ENCODE measurements at regions not wholly inside any gene's neighbourhood (a gene's known extent, or its start where the extent isn't known, plus 50 kb on each side); places are given as distances from the start of the nearest gene placed in this dataset.

DNA sequence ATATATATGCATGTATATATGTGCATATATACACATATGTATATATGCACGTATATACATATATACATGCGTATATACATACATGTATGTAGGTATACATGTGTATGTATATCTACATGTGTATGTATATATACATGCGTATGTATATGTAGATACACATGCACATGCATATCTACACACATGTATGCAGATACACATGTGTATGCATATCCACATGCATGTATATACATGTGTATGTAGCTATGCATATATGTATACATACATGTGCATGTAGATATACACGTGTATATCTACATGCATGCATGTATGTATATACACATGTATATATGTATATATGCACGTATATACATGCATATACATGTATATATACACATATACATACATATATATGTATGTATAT, 95.8 kb upstream of the STEAP4 start:
- no peak for DNase-seq
- no peaks in the 10 kb centered on the region for H3K36me3 ChIP-seq
- no peak overlapping the region for H3K4me3 ChIP-seq
- no peaks in the 10 kb centered on the region for H3K27me3 ChIP-seq
- no peaks in the 10 kb centered on the region for H3K9me3 ChIP-seq

DNA sequence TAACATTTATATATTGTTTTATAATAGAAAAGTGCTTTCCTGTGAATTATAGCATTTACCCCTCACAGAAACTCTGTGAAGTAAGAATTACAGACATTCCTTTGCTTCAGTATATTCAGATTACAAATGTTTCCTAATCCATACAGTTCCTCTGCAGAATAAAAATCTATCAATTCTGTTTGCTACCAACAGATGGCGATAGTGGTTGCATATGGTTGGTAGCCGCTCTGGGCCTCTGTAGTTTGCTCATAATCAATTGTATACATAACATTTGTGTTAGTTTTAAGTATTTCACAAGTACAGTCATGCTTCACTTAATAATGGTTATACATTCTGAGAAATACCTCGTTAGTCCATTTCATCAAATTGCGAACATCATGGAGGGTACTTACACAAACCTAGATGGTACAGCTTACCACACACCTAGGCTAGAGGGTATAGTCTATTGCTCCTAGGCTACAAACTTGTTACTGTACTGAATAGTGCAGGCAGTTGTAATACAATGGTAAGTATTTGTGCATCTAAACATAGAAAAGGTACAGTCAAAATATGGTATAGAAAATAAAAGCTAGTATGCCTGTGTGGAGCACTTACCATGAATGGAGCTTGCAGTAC, 94.4 kb upstream of the STEAP4 start:
- no peak overlapping the region for H3K4me3 ChIP-seq
- no peak for DNase-seq
- no peaks in the 10 kb centered on the region for H3K27me3 ChIP-seq
- H3K9me3 ChIP-seq: no peaks in the 10 kb centered on the region
- H3K36me3 ChIP-seq: no peaks in the 10 kb centered on the region

DNA sequence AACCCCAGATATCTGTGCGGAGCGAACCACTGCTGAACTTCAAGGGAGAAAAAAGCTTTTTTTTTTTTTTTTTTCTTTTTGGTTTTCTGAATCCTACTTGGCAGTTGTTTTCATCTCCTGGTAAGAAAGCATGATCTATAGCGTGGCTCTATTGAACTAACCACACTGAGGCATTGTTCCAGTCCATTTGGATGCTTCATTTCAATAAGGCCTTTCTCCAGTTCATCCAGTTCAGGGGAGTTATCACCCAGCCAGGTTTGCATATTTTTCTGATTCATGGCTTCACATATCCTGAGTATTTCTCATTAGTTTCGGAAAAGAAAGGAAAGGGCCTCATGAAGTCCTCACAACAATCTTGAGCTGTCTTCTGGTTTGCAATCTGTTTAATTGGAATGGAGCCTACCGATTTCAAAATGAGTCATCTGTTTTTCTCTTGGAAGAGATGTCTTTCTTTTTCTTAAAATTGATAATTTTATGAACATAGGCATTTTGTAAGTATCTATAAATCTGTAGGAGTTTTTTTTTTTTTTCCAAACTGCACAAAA, 93.1 kb upstream of the STEAP4 start:
- DNase-seq: no peak
- Histone ChIP-seq H3K36me3 (no peaks in the 10 kb centered on the region), H3K27me3 (no peaks in the 10 kb centered on the region), H3K4me3 (no peak overlapping the region), H3K9me3 (no peaks in the 10 kb centered on the region)

DNA sequence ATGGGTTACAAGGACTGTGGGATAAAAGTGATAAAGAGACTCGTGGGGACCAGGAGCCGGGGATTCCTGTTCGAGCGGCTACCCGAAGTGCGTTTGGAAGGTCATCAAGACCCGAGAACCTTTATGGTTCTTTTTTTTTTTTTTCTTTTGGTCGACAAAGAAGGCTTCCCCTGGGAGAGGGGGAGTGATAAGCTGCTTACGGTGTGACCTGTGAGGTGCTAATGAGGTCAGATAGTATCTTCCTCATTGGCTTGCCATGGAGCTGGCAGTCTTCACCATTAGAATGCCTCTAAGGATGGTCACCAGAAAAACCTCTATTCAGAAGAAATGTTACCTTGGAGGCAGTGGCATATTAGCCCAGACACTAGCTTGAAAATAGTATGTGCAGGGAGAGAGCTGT, 92.3 kb upstream of the STEAP4 start:
- no peaks in the 10 kb centered on the region for H3K36me3 ChIP-seq
- no peak for DNase-seq
- no peak overlapping the region for H3K4me3 ChIP-seq
- H3K27me3 ChIP-seq: no peaks in the 10 kb centered on the region
- H3K9me3 ChIP-seq: no peaks in the 10 kb centered on the region

DNA sequence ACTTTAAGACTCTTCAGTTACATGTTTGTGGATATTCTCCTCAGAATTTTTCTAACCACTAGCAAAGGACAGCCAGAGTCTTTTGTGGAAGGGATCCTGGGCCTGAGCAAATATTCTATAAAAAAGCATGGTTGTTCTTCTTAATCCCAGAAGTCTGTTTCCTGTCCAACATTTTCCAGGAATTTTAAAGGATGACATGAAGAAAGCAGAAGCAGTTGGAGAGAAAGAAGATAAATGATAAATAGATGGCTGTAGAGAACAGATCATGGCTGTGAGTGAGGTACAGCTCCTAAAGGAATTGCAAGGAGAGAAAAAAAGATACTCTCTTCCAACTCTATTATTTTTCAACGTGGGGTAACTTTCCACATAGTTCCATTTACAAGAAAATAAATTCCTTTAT, 91.8 kb upstream of the STEAP4 start:
- H3K9me3 ChIP-seq: no peaks in the 10 kb centered on the region
- no peak for DNase-seq
- no peak overlapping the region for H3K4me3 ChIP-seq
- H3K36me3 ChIP-seq: no peaks in the 10 kb centered on the region
- H3K27me3 ChIP-seq: no peaks in the 10 kb centered on the region

DNA sequence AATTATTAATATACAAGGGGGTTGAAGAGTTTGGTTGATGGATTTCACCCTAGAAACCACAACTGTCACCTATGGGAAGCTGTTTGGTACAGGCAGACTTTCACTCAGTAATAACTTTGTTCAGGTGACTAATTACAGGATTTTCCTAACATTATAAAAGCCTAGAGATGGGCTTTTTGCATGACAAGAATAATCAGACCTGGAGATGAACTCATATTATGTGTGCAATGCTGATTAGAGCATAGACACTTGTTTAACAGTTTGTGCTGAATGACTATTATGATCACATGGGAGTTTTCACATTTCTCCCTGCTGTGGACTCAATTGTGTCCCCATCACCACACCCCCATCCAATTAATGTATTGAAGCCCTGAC, 90.2 kb upstream of the STEAP4 start:
- no peak overlapping the region for H3K4me3 ChIP-seq
- DNase-seq: no peak
- no peaks in the 10 kb centered on the region for H3K27me3 ChIP-seq
- no peaks in the 10 kb centered on the region for H3K36me3 ChIP-seq
- no peaks in the 10 kb centered on the region for H3K9me3 ChIP-seq

DNA sequence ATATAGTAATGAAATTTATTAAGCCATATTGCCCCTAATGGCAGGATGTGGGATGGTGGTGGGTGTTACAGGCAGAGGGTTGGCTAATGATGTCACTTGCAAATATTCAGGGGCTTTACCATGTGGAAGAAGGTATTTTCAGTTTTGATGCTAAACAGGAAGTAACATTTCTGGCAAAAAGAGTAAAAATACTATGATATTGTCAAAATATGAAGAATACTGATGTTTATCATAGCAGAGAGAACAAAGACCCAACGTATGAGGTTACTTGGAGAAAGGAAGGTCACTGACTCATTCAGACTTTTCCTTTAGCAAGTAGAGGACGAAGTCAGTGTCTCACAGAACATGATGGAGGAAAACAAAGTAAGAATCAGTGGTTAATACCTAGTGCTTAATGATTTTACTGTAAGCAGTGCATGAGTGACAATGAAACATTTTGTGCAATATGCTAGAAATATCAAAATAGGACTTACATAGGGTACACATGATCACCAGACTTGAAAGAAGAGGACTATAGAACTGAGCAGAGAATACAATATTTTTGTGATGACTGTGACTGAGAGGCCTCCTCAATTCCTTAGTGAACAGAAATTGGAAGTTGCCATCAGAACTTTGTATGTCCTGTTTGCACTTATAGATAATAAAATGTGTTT, 89.7 kb upstream of the STEAP4 start:
- Histone ChIP-seq H3K27me3 (no peaks in the 10 kb centered on the region), H3K36me3 (no peaks in the 10 kb centered on the region), H3K4me3 (no peak overlapping the region), H3K9me3 (no peaks in the 10 kb centered on the region)
- DNase-seq: no peak

DNA sequence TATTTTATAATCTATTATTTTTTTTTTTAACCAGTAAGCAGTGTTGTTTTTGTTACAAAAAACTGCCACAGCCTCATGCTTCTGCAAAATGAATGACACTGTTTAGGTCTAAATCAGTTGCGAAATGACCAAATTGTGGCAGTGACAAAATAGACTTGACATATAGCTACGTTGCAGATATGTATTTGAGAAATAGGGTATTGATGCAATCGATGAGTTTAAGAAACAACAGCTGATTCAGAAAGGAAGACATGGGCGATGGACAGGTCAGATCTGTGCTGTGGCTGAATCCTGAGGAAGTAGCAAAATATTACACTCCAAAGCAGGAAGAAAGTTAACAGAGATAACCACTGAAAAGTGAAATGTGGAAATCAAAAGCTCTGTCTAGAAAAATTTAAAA, 89.0 kb upstream of the STEAP4 start:
- no peaks in the 10 kb centered on the region for H3K36me3 ChIP-seq
- H3K27me3 ChIP-seq: no peaks in the 10 kb centered on the region
- H3K4me3 ChIP-seq: no peak overlapping the region
- DNase-seq: no peak
- H3K9me3 ChIP-seq: no peaks in the 10 kb centered on the region

DNA sequence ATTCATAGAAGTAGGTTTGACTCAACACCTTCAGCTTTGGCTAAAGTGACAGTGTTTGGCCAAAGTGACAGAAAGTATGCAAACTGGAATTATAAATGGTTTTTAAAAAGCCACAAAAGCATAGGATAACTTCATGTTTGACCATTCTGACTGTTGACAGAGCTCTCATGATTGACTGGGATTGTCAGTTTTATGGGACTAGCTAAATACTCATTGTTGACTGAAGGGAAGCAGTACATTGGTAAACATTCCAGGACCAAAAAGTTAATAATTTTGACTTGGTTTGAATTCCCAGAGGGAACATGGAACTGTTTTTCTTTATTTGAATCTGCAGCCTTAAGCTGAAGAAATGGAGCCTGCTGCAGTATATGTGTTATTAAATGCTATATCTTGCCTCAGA, 84.6 kb upstream of the STEAP4 start:
- Histone ChIP-seq H3K27me3 (no peaks in the 10 kb centered on the region), H3K9me3 (no peaks in the 10 kb centered on the region), H3K36me3 (no peaks in the 10 kb centered on the region), H3K4me3 (no peak overlapping the region)
- DNase-seq: no peak

DNA sequence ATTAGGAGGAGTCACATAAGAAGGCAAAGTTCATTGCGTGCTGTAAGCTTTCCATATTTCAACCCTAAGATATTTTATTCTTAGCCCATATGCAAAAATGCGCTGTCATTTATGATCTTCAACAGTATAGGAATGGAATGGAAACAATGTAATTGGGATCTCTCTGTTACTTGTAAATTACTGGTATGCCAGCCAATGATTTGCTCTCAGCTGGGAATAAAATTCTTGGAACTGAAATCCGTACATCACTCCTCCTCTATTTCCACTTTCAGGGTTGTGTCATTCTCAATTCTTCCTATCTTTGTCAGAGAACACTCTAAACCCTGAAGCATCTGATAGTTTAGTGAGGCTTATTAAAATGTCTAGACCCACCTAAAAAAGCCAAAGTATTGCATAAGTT, 80.7 kb upstream of the STEAP4 start:
- Histone ChIP-seq H3K4me3 (no peak overlapping the region), H3K36me3 (no peaks in the 10 kb centered on the region), H3K27me3 (no peaks in the 10 kb centered on the region), H3K9me3 (no peaks in the 10 kb centered on the region)
- no peak for DNase-seq

DNA sequence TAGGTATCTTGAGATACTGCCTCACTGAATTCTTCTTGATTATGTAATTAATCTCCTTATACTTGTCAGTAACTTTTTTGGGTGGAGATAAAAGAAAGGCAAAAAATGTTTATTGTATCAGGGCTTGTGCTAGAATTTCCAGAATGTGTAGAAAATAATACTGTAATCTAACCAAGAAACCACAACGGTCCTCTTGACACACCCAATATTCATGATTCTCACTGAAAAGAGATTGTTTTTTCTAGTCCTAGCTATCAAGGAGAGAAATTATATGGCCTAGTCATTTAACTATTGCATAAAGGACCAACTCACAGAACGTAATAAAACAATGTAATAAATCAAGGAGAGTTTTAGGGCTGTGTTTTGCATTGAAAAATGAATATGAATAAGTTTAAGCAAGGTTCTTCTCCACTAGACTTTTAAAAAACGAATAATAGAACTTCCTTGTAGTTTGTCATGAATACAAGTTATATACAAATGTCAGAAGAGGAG, 80.0 kb upstream of the STEAP4 start:
- Histone ChIP-seq H3K27me3 (no peaks in the 10 kb centered on the region), H3K36me3 (no peaks in the 10 kb centered on the region), H3K4me3 (no peak overlapping the region), H3K9me3 (no peaks in the 10 kb centered on the region)
- DNase-seq: no peak

DNA sequence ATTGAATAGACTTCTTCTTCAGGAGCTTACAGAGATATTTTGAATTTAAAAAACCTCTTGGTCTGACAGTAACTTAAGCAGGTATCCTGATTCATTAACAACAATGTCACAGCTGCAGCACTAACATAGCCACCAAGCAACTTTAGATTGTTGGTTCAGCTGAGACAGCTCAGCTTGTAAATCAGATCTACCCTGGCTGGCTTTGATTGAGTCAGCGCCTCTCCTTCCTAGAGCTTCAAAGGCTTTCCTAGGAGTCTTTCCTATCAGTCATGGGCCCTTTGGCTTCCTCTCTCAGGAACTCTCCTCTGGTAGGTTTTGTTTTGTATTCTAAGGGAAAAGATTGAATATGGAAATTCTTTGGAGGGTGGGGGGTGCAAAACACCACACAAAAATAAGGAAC, 70.7 kb upstream of the STEAP4 start:
- Histone ChIP-seq H3K36me3 (no peaks in the 10 kb centered on the region), H3K4me3 (no peak overlapping the region), H3K9me3 (no peaks in the 10 kb centered on the region), H3K27me3 (no peaks in the 10 kb centered on the region)
- DNase-seq: no peak

DNA sequence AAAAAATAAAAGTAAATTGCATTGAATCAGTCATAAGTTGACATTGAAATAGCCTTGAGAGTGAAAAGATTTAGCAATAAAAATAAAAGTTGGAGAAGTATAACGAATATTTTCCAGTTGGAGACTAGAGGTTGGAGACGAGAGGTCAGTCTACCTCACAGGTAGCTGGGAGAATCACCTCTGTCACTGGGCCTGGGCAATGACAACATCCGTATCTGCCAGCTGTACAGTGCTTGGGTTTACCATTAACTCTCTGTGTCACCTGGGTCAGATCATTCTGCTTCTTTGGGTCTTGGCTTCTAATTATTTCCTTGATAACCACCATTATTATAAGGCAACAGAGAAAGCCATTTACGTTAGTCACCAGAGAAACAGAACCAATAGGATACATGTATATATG, 62.0 kb upstream of the STEAP4 start:
- no peak overlapping the region for H3K4me3 ChIP-seq
- H3K27me3 ChIP-seq: no peaks in the 10 kb centered on the region
- H3K36me3 ChIP-seq: no peaks in the 10 kb centered on the region
- no peak for DNase-seq
- no peaks in the 10 kb centered on the region for H3K9me3 ChIP-seq

DNA sequence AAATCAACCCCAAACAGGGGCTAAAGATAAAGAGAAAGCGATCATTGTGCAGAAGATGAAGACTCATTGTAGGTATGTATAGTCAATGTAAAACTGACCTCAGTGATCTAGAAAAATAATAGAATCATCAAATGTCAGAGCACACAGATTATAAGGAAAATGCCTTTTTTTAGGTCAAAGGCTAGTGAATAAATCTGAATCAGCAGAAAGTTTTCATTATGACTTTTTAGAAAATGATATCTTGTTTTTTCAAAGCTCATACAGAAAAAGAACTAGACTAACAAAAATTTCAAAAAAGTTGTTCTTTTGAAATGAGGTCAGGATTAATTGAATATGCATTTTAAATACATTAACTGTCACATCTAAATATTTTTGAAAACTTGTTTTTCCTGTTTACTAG, 60.2 kb upstream of the STEAP4 start:
- H3K4me3 ChIP-seq: no peak overlapping the region
- H3K27me3 ChIP-seq: no peaks in the 10 kb centered on the region
- DNase-seq: no peak
- no peaks in the 10 kb centered on the region for H3K9me3 ChIP-seq
- no peaks in the 10 kb centered on the region for H3K36me3 ChIP-seq

DNA sequence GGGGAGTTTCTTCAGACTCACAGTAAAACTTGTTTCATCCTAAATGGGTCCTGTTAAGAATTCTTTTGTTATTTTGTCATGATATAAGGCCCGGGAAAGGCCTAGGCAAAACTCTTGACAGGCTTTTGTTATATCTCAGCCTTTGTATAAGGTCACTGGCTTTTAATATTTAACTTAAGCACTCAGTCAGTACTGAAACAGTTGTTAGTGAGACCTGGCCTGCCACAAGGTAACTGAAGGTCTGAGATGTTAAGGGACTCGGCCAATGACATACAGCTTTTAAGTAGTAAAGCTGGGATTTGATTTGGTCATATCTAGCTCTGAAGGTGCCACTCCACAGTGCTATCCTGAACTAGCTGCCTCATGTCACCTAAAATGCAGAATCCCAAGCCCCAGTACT, 57.2 kb upstream of the STEAP4 start:
- Histone ChIP-seq H3K9me3 (no peaks in the 10 kb centered on the region), H3K4me3 (no peak overlapping the region), H3K27me3 (no peaks in the 10 kb centered on the region), H3K36me3 (no peaks in the 10 kb centered on the region)
- no peak for DNase-seq

DNA sequence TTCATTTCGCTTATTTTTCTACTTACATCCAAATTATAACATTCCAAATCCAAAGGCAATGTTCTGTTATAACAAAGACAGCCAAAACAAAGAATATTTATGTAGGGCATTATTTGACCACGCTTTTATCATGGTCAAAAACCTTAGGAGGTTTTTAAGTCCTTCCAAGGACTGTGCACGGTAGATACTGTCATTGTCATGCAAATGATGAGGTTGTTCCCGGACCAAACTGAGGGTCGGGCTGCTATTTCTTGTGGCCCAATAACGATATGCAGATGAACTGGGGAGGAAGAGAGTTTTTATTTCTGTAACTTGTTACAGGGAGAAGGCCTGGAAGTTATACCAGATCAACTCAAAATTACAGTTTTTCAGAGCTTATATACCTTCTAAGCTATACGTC, 56.6 kb upstream of the STEAP4 start:
- Histone ChIP-seq H3K9me3 (no peaks in the 10 kb centered on the region), H3K4me3 (no peak overlapping the region), H3K36me3 (no peaks in the 10 kb centered on the region), H3K27me3 (no peaks in the 10 kb centered on the region)
- DNase-seq: no peak

DNA sequence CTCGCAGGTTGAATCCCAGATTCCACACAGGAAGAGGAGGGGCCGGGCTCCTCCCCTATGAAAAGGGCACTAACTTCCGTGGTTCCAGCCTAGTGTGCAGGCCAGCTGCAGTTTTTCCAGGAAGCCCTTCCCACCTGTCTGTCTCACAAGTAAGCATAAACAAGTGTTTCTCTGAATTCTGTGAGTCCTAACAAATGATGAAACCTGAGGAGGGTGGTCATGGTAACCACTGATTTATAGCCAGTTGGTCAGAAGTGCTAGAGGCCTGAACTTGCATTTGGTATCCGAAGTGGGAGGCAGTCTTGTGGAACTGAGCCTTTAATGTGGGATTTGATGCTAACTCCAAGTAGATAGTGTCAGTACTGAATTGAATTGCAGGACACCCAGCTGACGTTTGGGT, 54.7 kb upstream of the STEAP4 start:
- Histone ChIP-seq H3K9me3 (no peaks in the 10 kb centered on the region), H3K27me3 (no peaks in the 10 kb centered on the region), H3K4me3 (no peak overlapping the region), H3K36me3 (no peaks in the 10 kb centered on the region)
- DNase-seq: no peak

DNA sequence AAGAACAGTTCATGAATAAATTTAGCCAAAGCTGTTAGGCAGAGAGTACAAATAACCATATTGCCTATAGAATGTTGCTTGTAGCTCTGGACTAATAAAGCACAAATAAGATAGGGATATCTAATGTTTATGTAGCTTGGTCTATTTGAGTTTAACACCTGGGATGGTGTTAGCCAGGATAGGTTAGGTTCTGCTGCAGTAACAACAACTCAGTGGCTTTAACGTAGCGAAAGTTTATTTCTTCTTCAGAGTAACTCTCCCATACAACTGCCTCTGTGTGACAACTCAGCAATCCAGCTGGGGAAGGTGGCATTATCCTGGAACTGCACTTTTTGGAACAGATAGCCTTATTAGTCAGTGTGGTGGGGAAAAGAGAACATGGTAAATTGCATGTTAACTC, 52.2 kb upstream of the STEAP4 start:
- Histone ChIP-seq H3K36me3 (no peaks in the 10 kb centered on the region), H3K9me3 (no peaks in the 10 kb centered on the region), H3K4me3 (no peak overlapping the region), H3K27me3 (no peaks in the 10 kb centered on the region)
- no peak for DNase-seq

Data from MG63 (cell line).